GM23338 (cell line): ENCODE measurements at regions not wholly inside any gene's neighbourhood (a gene's known extent, or its start where the extent isn't known, plus 50 kb on each side); places are given as distances from the start of the nearest gene placed in this dataset.

ENCODE experiments used
- ATAC-seq: fragments of 200-7000 bp; cut with Tn5 transposase; 3 replicates; pipeline ENCODE4 v1.9.1; 2020
- DNase-seq: peaks from one replicate; pipeline ENCODE4 v3.0.0-alpha.2; 2015; ENCODE audit warnings: low spot score
- H2AFZ ChIP-seq: fragments of 200-600 bp; sonication (generic); 2 replicates; pipeline ENCODE4 v1.8.0; 2016; ENCODE audit warnings: antibody characterized with exemption, mild to moderate bottlenecking, moderate library complexity
- H3F3A ChIP-seq: fragments of 200-600 bp; sonication (generic); replicated peaks from 2 replicates; pipeline ENCODE4 v1.8.0; 2017; ENCODE audit warnings: antibody characterized with exemption, mixed run types, low read depth
- H3K27ac ChIP-seq: fragments of 200-600 bp; sonication (generic); 2 replicates; pipeline ENCODE4 v1.6.1; 2016; ENCODE audit warnings: low read depth
- H3K27me3 ChIP-seq: fragments of 200-600 bp; sonication (generic); 2 replicates; pipeline ENCODE4 v1.8.0; 2016; ENCODE audit warnings: mild to moderate bottlenecking, mixed run types, moderate library complexity; ENCODE audit not compliant: insufficient read depth
- H3K36me3 ChIP-seq: fragments of 200-600 bp; sonication (generic); 2 replicates; pipeline ENCODE4 v1.8.0; 2016; ENCODE audit warnings: mild to moderate bottlenecking; ENCODE audit not compliant: insufficient read depth
- H3K4me1 ChIP-seq: fragments of 200-600 bp; sonication (generic); 2 replicates; pipeline ENCODE4 v1.8.0; 2016; ENCODE audit warnings: mild to moderate bottlenecking, moderate library complexity; ENCODE audit not compliant: insufficient read depth
- H3K4me2 ChIP-seq: fragments of 200-600 bp; sonication (generic); 2 replicates; pipeline ENCODE4 v1.7.1; 2017; ENCODE audit warnings: mixed run types
- H3K4me3 ChIP-seq: fragments of 200-600 bp; sonication (generic); 2 replicates; pipeline ENCODE4 v1.6.1; 2016; ENCODE audit warnings: mixed run types
- H3K79me2 ChIP-seq: fragments of 200-600 bp; sonication (generic); replicated peaks from 2 replicates; pipeline ENCODE4 v1.8.0; 2017; ENCODE audit warnings: mild to moderate bottlenecking; ENCODE audit not compliant: insufficient read depth
- H3K9me2 ChIP-seq: fragments of 200-600 bp; sonication (generic); 2 replicates; pipeline ENCODE4 v1.8.0; 2017; ENCODE audit not compliant: insufficient read depth
- H4K20me1 ChIP-seq: fragments of 200-600 bp; sonication (generic); replicated peaks from 2 replicates; pipeline ENCODE4 v1.8.0; 2017; ENCODE audit warnings: mild to moderate bottlenecking; ENCODE audit not compliant: insufficient read depth
- H3K27ac Mint-ChIP-seq: 2 replicates; pipeline ENCODE4 v1.8.0; 2020; ENCODE audit warnings: inconsistent platforms, mild to moderate bottlenecking, moderate library complexity, mixed read lengths
- H3K27me3 Mint-ChIP-seq: 3 replicates; pipeline ENCODE4 v1.8.0; 2022; ENCODE audit warnings: low read depth, mild to moderate bottlenecking, moderate library complexity, mixed read lengths, inconsistent platforms; ENCODE audit not compliant: insufficient read depth, poor library complexity
- H3K36me3 Mint-ChIP-seq: 3 replicates; pipeline ENCODE4 v1.8.0; 2021; ENCODE audit warnings: low read depth, mild to moderate bottlenecking, inconsistent platforms, moderate library complexity, mixed read lengths
- H3K4me1 Mint-ChIP-seq: 3 replicates; pipeline ENCODE4 v1.8.0; 2020; ENCODE audit warnings: mild to moderate bottlenecking, inconsistent platforms, mixed read lengths
- H3K4me3 Mint-ChIP-seq: 3 replicates; pipeline ENCODE4 v1.8.0; 2021; ENCODE audit warnings: moderate library complexity, mild to moderate bottlenecking, inconsistent platforms, mixed read lengths
- H3K9me3 Mint-ChIP-seq: 3 replicates; pipeline ENCODE4 v1.8.0; 2020; ENCODE audit warnings: moderate library complexity, mild to moderate bottlenecking, inconsistent platforms, mixed read lengths
- CREB1 ChIP-seq: fragments of 250-450 bp; sonication (Bioruptor Pico); IDR thresholded peaks from 2 replicates; pipeline ENCODE4 v1.5.0; 2020; ENCODE audit warnings: low read depth, mild to moderate bottlenecking, moderate library complexity
- CTCF ChIP-seq, 2 experiments: fragments of 200-600 bp in 1 of 2; sonication (generic) in 1 of 2; conservative IDR thresholded peaks; 2 replicates each; pipeline versions ENCODE4 v1.5.1 to v1.6.1; 2016 to 2017; ENCODE audit warnings: antibody characterized with exemption in 2 of 2, low read depth in 2 of 2, mild to moderate bottlenecking in 2 of 2, moderate library complexity in 1 of 2
- ETS1 ChIP-seq: IDR thresholded peaks from 2 replicates; pipeline ENCODE4 v1.6.1; 2016; ENCODE audit warnings: antibody characterized with exemption
- EZH2 ChIP-seq: fragments of 200-600 bp; sonication (generic); IDR thresholded peaks from one replicate; pipeline ENCODE4 v1.8.0; 2017; ENCODE audit warnings: antibody characterized with exemption, mild to moderate bottlenecking, low read depth; ENCODE audit not compliant: unreplicated experiment
- EZH2phosphoT487 ChIP-seq: fragments of 200-600 bp; sonication (generic); IDR thresholded peaks from one replicate; pipeline ENCODE4 v1.8.1; 2018; ENCODE audit warnings: antibody characterized with exemption; ENCODE audit not compliant: unreplicated experiment
- JUNB ChIP-seq: IDR thresholded peaks from one replicate; pipeline ENCODE4 v1.6.1; 2016; ENCODE audit warnings: antibody characterized with exemption; ENCODE audit not compliant: unreplicated experiment
- POLR2AphosphoS5 ChIP-seq: IDR thresholded peaks from 2 replicates; pipeline ENCODE4 v1.6.1; 2016; ENCODE audit warnings: antibody characterized with exemption, low read depth
- REST ChIP-seq: IDR thresholded peaks from one replicate; pipeline ENCODE4 v1.6.1; 2018; ENCODE audit warnings: antibody characterized with exemption; ENCODE audit not compliant: unreplicated experiment
- STAT1 ChIP-seq: IDR thresholded peaks from one replicate; pipeline ENCODE4 v1.6.1; 2016; ENCODE audit warnings: antibody characterized with exemption; ENCODE audit not compliant: unreplicated experiment
- ZNF114 ChIP-seq: fragments of 250-450 bp; sonication (Bioruptor Pico); IDR thresholded peaks from 2 replicates; pipeline ENCODE4 v1.5.0; 2020; ENCODE audit warnings: mild to moderate bottlenecking, moderate library complexity
- ZNF331 ChIP-seq: fragments of 250-450 bp; sonication (Bioruptor Pico); IDR thresholded peaks from 2 replicates; pipeline ENCODE4 v1.5.0; 2020; ENCODE audit warnings: low read depth, mild to moderate bottlenecking, moderate library complexity

GRCh38 chr12:28122756-28123155 is 67.5 kb upstream of the CCDC91 start (continued):
- TF ChIP-seq REST (no peak), ETS1 (no peak), EZH2phosphoT487 (no peak), ZNF114 (CRISPR knock-in tag) (no peak), EZH2 (no peak), JUNB (no peak), ZNF331 (CRISPR knock-in tag) (no peak), POLR2AphosphoS5 (no peak), CREB1 (CRISPR knock-in tag) (no peak)

GRCh38 chr12:28127455-28127854 is 62.8 kb upstream of the CCDC91 start:
- H3K9me3 Mint-ChIP-seq = no peaks in the 10 kb centered on the region
- no peaks in the 10 kb centered on the region for H3K27me3 ChIP-seq
- no peak overlapping the region for H3K27ac ChIP-seq
- no peak for TF ChIP-seq STAT1
- H3K9me2 ChIP-seq = no peaks in the 10 kb centered on the region; the same call in 1 of the 2 replicates
- no peaks in the 10 kb centered on the region for H3F3A ChIP-seq
- H3K4me1 Mint-ChIP-seq = peaks cover 3% of the 10 kb centered on the region; the same call in 1 of the 3 replicates
- no peak for DNase-seq
- H3K36me3 ChIP-seq = no peaks in the 10 kb centered on the region
- no peak overlapping the region for H3K4me3 Mint-ChIP-seq
- no peak overlapping the region for H3K27ac Mint-ChIP-seq
- H3K4me2 ChIP-seq = no peak overlapping the region
- H3K4me3 ChIP-seq = no peak overlapping the region
- H3K36me3 Mint-ChIP-seq = no peaks in the 10 kb centered on the region
- H3K27me3 Mint-ChIP-seq = peaks cover 2% of the 10 kb centered on the region
- H2AFZ ChIP-seq = no peak overlapping the region
- no peak for ATAC-seq
- no peaks in the 10 kb centered on the region for H3K79me2 ChIP-seq
- no peaks in the 10 kb centered on the region for H4K20me1 ChIP-seq
- H3K4me1 ChIP-seq = no peaks in the 10 kb centered on the region

GRCh38 chr12:28129031-28129430 is 61.2 kb upstream of the CCDC91 start:
- Histone ChIP-seq H3K27ac (no peak overlapping the region), H3K4me2 (no peak overlapping the region), H3K36me3 (no peaks in the 10 kb centered on the region), H2AFZ (no peak overlapping the region), H3K4me1 (no peaks in the 10 kb centered on the region), H3K4me3 (no peak overlapping the region), H3F3A (no peaks in the 10 kb centered on the region), H4K20me1 (no peaks in the 10 kb centered on the region), H3K79me2 (no peaks in the 10 kb centered on the region), H3K9me2 (no peaks in the 10 kb centered on the region; the same call in 1 of the 2 replicates), H3K27me3 (no peaks in the 10 kb centered on the region)
- Mint-ChIP-seq H3K27me3 (peaks cover 2% of the 10 kb centered on the region), H3K4me1 (peaks cover 3% of the 10 kb centered on the region; the same call in 1 of the 3 replicates), H3K27ac (no peak overlapping the region), H3K4me3 (no peak overlapping the region), H3K36me3 (no peaks in the 10 kb centered on the region), H3K9me3 (no peaks in the 10 kb centered on the region)
- DNase-seq (no peak), ATAC-seq (no peak)
- TF ChIP-seq EZH2 (no peak), STAT1 (no peak), ZNF331 (CRISPR knock-in tag) (no peak), CTCF (conservative IDR thresholded peaks at IDR 0.05; ENCODE audit: low read depth in 2 of 2) (no peak), ETS1 (no peak)
